ENCODE measurements at regions not wholly inside any gene's neighbourhood (a gene's known extent, or its start where the extent isn't known, plus 50 kb on each side); places are given as distances from the start of the nearest gene placed in this dataset.
"Not testable (repeated sequence)": the region's sequence is repeated elsewhere in the genome, so short reads cannot be mapped to it uniquely, and the experiment has no call there.

DNA sequence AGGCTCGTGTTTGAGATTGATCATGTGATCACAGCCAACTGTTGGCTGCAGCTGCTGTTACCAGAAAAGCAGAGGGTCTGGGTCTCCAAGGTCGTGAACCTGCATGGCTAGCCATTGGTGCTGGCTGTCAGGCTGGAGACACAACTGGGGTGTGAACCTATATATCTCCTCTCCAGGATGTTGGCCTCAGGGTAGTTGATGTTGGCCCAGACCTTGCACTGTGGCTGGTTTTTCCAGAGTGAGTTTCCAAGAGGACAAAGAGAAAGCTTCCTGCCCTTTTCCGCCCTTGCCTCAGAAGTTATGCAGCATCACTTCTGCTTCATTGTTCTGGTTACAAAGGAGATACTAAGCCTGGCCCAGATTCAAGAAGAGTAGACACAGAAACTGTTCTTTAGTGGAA, 607.8 kb upstream of the HS3ST1 start:
- H3K4me3 ChIP-seq (ENCODE audit: low read length): no peak overlapping the region
- DNase-seq (ENCODE audit: low read depth): no peak
- TF ChIP-seq, protein P1, sequence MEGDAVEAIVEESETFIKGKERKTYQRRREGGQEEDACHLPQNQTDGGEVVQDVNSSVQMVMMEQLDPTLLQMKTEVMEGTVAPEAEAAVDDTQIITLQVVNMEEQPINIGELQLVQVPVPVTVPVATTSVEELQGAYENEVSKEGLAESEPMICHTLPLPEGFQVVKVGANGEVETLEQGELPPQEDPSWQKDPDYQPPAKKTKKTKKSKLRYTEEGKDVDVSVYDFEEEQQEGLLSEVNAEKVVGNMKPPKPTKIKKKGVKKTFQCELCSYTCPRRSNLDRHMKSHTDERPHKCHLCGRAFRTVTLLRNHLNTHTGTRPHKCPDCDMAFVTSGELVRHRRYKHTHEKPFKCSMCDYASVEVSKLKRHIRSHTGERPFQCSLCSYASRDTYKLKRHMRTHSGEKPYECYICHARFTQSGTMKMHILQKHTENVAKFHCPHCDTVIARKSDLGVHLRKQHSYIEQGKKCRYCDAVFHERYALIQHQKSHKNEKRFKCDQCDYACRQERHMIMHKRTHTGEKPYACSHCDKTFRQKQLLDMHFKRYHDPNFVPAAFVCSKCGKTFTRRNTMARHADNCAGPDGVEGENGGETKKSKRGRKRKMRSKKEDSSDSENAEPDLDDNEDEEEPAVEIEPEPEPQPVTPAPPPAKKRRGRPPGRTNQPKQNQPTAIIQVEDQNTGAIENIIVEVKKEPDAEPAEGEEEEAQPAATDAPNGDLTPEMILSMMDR (conservative IDR thresholded peaks at IDR 0.05; ENCODE audit: low read depth, low read length): no peak

DNA sequence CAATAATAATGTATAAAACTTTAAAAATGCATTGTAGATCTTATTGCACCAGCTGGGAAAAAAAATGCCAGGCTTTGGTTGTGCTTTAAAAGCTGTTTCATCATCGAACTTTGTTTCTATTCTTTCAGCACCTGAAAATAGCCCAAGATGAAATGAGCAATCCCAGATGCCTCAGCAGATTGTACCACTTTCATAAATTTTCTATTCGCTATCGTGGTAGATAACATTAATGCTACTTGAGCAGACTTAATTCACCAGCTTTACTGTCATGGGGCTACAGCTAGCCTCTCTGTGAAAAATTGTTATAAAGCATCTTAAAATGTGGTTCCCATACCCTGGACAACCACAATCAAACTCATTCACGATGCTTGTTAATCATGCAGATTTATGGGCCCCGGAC, 599.6 kb upstream of the HS3ST1 start:
- TF ChIP-seq, protein P1 (conservative IDR thresholded peaks at IDR 0.05; ENCODE audit: low read depth, low read length): no peak
- no peak overlapping the region for H3K4me3 ChIP-seq (ENCODE audit: low read length)
- no peak for DNase-seq (ENCODE audit: low read depth)

DNA sequence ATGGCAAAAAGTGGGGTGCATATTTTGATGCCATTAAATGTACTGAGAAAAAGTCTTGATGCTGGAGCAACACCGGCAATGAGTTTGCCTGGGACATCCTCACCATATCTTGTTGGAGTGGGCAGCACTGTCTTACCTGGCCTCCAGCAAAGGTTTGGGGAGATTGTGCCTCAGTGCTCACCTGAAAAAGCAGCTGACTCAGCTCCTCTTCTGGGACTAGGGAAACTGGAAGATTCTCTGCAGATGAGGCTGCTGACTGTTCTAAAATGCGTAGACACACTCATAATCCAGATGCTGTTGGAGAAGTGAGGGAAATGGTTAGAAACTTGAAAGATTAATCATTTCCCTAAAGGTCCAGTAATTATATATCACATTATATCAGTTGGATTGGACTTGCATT, 593.7 kb upstream of the HS3ST1 start:
- no peak for DNase-seq (ENCODE audit: low read depth)
- H3K4me3 ChIP-seq (ENCODE audit: low read length): no peak overlapping the region
- TF ChIP-seq, protein P1 (conservative IDR thresholded peaks at IDR 0.05; ENCODE audit: low read depth, low read length): no peak

DNA sequence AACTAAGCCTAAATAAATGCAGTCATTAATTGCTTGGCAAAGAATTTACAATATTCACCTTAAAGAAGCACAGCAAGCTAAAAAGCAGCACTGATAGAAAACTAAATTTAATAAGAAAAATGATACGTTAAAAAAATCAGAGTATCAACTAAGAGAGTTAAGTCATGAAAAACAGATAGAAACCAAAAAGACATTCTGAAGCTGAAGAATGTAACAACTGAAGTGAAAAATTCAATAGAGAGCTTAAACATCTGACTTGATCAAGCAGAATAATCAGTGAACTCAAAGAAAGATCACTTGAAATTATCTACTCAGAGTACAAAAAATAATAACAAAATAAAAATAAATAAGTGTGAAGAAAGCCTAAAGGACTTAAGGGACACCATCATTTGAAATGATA, 588.0 kb upstream of the HS3ST1 start:
- no peak overlapping the region for H3K4me3 ChIP-seq (ENCODE audit: low read length)
- TF ChIP-seq, protein P1 (conservative IDR thresholded peaks at IDR 0.05; ENCODE audit: low read depth, low read length): no peak
- no peak for DNase-seq (ENCODE audit: low read depth)

DNA sequence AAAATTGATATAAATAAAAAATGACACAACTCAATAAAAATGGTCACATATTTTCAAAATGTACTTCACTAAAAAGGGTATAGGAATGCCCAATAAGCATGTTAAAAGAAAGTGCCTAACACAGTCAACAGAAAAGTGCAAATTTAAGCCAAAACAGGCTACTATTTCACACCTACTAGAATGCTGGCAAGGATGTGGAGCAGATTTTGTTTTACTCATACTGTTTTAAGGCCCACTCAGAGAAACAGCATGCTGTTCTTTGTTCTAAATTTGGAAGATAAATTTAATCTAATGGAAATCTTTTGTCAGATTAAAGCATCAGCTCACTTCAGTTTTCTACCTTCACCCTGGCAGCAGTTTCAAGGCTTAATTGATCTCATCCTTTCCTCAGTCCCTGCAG, 576.8 kb upstream of the HS3ST1 start:
- no peak for DNase-seq (ENCODE audit: low read depth)
- TF ChIP-seq, protein P1 (conservative IDR thresholded peaks at IDR 0.05; ENCODE audit: low read depth, low read length): no peak
- no peak overlapping the region for H3K4me3 ChIP-seq (ENCODE audit: low read length)

DNA sequence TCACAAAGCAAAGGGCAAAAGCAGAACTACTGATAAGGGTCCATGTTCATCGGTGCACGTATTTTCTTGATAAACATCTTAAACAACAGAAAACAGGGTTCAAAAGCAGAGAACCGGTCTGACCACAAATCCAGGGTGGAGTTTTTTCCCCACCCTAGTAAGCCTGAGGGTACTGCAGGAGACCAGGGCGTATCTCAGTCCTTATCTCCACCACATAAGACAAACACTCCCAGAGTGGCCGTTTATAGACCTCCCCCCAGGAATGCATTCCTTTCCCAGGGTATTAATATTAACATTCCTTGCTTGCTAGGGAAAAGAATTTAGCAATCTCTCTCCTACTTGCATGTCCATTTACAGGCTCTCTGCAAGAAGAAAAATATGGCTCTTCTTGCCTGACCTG, 567.9 kb upstream of the HS3ST1 start:
- DNase-seq (ENCODE audit: low read depth); H3K4me3 ChIP-seq (ENCODE audit: low read length): not testable (repeated sequence)

DNA sequence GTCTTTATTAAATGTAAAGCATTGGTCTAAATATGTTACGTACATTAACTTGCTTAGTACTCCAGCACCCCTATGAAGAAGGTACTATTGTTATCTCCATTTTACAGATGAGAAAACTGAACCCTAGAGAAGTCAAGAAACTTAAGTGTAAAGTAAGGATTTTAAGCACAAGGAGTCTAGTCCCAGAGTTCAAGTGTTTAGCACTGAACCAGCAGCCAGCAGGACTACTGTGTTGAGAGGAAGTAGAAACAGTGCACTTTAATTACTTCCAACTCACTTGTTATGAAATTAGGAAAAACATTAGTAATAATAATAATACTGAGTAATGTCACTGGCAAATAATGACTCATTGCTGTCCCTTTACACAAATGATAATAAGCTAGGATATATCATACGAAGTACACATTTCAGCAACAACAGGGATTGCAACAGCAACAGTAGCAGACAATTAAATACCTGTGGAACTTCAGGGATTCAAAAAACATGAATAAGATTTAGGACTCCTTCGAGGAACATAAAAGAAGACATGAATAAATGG, 548.1 kb upstream of the HS3ST1 start:
- no peak for DNase-seq (ENCODE audit: low read depth)
- TF ChIP-seq, protein P1 (conservative IDR thresholded peaks at IDR 0.05; ENCODE audit: low read depth, low read length): no peak
- no peak overlapping the region for H3K4me3 ChIP-seq (ENCODE audit: low read length)

DNA sequence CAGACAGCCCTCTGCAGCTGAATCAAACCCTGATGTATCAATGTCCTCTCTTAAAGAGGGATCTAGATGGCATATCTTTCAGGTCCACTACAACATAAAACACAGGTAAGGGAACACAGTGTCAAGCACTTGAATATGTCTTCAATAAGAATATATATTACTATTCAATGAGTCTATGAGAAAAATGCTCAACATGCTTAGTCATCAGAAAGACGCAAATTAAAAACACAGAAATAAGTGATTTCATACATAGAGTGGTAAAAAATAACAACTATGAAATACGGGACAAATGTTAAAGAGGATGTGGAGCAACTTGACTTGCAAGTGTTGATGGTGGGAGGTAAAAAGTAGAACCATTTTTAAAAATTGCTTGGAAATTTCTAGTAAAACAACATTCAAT, 544.6 kb upstream of the HS3ST1 start:
- H3K4me3 ChIP-seq (ENCODE audit: low read length): no peak overlapping the region
- TF ChIP-seq, protein P1 (conservative IDR thresholded peaks at IDR 0.05; ENCODE audit: low read depth, low read length): no peak
- no peak for DNase-seq (ENCODE audit: low read depth)

Data from retinal pigment epithelial cell (primary cell).